ENCODE measurements at regions not wholly inside any gene's neighbourhood (a gene's known extent, or its start where the extent isn't known, plus 50 kb on each side); places are given as distances from the start of the nearest gene placed in this dataset.

DNA sequence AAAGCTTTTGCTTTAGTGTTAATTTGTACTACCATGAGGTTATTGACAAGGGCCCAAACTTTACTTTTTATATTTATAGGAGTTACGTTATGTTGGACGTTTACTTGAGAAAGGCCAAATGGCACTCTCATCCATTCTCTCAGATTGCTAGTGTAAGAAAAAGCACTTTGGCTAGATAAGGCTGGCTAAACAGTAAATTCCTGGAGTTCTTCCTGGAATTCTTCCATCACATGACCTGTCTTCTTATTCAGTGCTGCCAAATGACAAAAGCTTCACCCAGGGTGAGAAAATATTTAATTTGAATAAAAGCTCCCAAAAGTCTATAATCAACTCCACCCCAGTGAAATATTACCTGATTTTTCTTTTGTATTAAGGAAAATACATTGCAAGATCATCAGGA, 1568.9 kb upstream of the ACO1 start:
- no peak for DNase-seq (ENCODE audit: insufficient read length, low spot score)
- TF ChIP-seq, protein P1, sequence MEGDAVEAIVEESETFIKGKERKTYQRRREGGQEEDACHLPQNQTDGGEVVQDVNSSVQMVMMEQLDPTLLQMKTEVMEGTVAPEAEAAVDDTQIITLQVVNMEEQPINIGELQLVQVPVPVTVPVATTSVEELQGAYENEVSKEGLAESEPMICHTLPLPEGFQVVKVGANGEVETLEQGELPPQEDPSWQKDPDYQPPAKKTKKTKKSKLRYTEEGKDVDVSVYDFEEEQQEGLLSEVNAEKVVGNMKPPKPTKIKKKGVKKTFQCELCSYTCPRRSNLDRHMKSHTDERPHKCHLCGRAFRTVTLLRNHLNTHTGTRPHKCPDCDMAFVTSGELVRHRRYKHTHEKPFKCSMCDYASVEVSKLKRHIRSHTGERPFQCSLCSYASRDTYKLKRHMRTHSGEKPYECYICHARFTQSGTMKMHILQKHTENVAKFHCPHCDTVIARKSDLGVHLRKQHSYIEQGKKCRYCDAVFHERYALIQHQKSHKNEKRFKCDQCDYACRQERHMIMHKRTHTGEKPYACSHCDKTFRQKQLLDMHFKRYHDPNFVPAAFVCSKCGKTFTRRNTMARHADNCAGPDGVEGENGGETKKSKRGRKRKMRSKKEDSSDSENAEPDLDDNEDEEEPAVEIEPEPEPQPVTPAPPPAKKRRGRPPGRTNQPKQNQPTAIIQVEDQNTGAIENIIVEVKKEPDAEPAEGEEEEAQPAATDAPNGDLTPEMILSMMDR (IDR thresholded peaks at IDR 0.05; ENCODE audit: insufficient read depth, missing control alignments) = no peak
- no peak for FAIRE-seq

DNA sequence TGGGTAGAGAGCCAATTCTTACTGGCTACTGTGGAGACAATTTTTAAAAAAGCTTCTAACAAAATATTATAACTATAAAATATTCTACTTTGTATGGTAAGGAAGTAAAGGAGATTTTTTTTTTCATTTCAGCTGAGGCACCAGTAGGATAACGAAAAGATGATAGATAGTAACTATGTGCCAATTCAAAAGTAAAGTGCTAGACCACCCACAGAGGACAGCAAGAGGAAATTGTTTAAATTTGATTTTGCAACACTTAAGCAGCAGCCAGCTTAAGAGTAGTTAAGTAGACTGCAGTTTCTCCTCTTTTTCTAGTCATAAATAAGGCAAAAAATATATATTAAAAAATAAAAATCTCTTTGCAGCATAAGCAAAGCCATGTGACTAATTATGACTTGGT, 1539.3 kb upstream of the ACO1 start:
- TF ChIP-seq, protein P1 (IDR thresholded peaks at IDR 0.05; ENCODE audit: insufficient read depth, missing control alignments) = no peak
- DNase-seq (ENCODE audit: insufficient read length, low spot score) (no peak), FAIRE-seq (no peak)

- FAIRE-seq (no peak), DNase-seq (ENCODE audit: insufficient read length, low spot score) (no peak)
- TF ChIP-seq, protein P1 (IDR thresholded peaks at IDR 0.05; ENCODE audit: insufficient read depth, missing control alignments) = no peak
Observed at GRCh38 chr9:30846651-30847050, 1537.8 kb upstream of the ACO1 start.

GRCh38 chr9:30851600-30851999, 1532.8 kb upstream of the ACO1 start:
- DNase-seq (ENCODE audit: insufficient read length, low spot score) (no peak), FAIRE-seq (no peak)
- TF ChIP-seq, protein P1 (IDR thresholded peaks at IDR 0.05; ENCODE audit: insufficient read depth, missing control alignments) = no peak

GRCh38 chr9:30900706-30901105, 1483.7 kb upstream of the ACO1 start:
- TF ChIP-seq, protein P1 (IDR thresholded peaks at IDR 0.05; ENCODE audit: insufficient read depth, missing control alignments) = no peak
- no peak for DNase-seq (ENCODE audit: insufficient read length, low spot score)
- FAIRE-seq = no peak

DNA sequence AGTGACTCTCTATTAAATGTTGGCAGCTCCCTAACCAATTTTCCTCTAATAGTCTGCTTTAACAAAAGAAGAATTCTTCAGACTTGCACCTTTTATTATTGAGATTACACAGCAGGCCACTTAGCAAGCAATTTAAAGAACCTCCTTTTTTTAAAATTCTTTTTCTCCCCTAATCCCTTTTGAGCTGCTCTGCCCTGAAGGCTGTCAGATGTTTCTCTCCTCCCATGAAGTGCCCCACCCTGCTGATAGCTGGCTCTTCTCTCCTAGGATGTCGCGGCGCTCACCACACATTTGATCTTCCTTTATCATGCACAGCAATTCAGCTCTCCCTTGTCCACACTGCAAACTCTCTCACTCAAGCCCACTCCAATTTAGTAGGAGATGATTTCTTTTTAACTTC, 1471.1 kb upstream of the ACO1 start:
- TF ChIP-seq, protein P1 (IDR thresholded peaks at IDR 0.05; ENCODE audit: insufficient read depth, missing control alignments) = no peak
- FAIRE-seq (no peak), DNase-seq (ENCODE audit: insufficient read length, low spot score) (no peak)

DNA sequence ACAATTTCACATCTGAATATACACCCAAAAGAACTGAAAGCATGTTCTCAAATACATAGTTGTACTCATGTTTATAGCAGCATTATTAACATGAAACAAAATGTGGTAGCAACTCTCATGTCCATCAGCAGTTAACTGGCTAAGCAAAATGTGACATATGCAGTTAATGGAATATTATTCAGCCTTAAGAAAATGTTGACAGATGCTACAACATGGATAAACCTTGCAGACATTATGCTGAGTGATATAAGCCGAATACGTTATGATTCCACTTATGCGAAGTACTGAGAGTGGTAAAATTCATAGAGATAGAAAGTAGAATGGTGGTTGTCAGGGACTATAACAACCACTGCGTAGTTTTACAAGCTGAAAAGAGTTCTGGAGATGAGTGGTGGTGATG, 1469.0 kb upstream of the ACO1 start:
- DNase-seq (ENCODE audit: insufficient read length, low spot score) (no peak), FAIRE-seq (peak; percentile 64)
- TF ChIP-seq, protein P1 (IDR thresholded peaks at IDR 0.05; ENCODE audit: insufficient read depth, missing control alignments) = no peak

All from D721Med (cell line).